Mesendoderm (in vitro differentiated cells): ENCODE measurements at regions not wholly inside any gene's neighbourhood (a gene's known extent, or its start where the extent isn't known, plus 50 kb on each side); places are given as distances from the start of the nearest gene placed in this dataset.

Source experiments
- DNase-seq: peaks from one replicate; pipeline ENCODE4 v3.0.0; 2013
- H2AK5ac ChIP-seq: 2 replicates; pipeline ENCODE4 v1.6.1; 2013; ENCODE audit warnings: low read length, inconsistent platforms
- H2BK120ac ChIP-seq: 2 replicates; pipeline ENCODE4 v1.6.1; 2013; ENCODE audit warnings: low read depth, mild to moderate bottlenecking, low read length, moderate library complexity, mixed read lengths
- H2BK15ac ChIP-seq: replicated peaks from 2 replicates; pipeline ENCODE4 v1.6.1; 2013; ENCODE audit warnings: low read depth, mild to moderate bottlenecking, moderate library complexity
- H2BK5ac ChIP-seq: 2 replicates; pipeline ENCODE4 v1.6.1; 2013; ENCODE audit warnings: low read length, inconsistent platforms
- H3K18ac ChIP-seq: 2 replicates; pipeline ENCODE4 v1.6.1; 2013; ENCODE audit warnings: mild to moderate bottlenecking, low read length, mixed read lengths
- H3K23ac ChIP-seq: one replicate; pipeline ENCODE4 v1.6.1; 2013; ENCODE audit warnings: low read length
- H3K27ac ChIP-seq: 2 replicates; pipeline ENCODE4 v1.5.1; 2013; ENCODE audit warnings: low read depth, mild to moderate bottlenecking, inconsistent platforms, low read length, moderate library complexity
- H3K27me3 ChIP-seq: 2 replicates; pipeline ENCODE4 v1.6.1; 2013; ENCODE audit warnings: low read length, control low read depth, mild to moderate bottlenecking, inconsistent platforms; ENCODE audit not compliant: insufficient read depth, poor library complexity
- H3K36me3 ChIP-seq: 2 replicates; pipeline ENCODE4 v1.6.1; 2013; ENCODE audit warnings: low read length, inconsistent platforms; ENCODE audit not compliant: control insufficient read depth, insufficient read depth
- H3K4ac ChIP-seq: one replicate; pipeline ENCODE4 v1.6.1; 2013; ENCODE audit warnings: low read depth, mild to moderate bottlenecking, low read length, moderate library complexity
- H3K4me1 ChIP-seq: 2 replicates; pipeline ENCODE4 v1.6.1; 2013; ENCODE audit warnings: low read depth, low read length, inconsistent platforms; ENCODE audit not compliant: control insufficient read depth
- H3K4me2 ChIP-seq: 2 replicates; pipeline ENCODE4 v1.6.1; 2013; ENCODE audit warnings: low read length
- H3K4me3 ChIP-seq: 2 replicates; pipeline ENCODE4 v1.5.1; 2013; ENCODE audit warnings: mild to moderate bottlenecking, low read length
- H3K56ac ChIP-seq: one replicate; pipeline ENCODE4 v1.6.1; 2013; ENCODE audit warnings: low read length
- H3K79me1 ChIP-seq: 2 replicates; pipeline ENCODE4 v1.6.1; 2013; ENCODE audit warnings: low read length, inconsistent platforms
- H3K79me2 ChIP-seq: 2 replicates; pipeline ENCODE4 v1.6.1; 2013; ENCODE audit warnings: mild to moderate bottlenecking, low read length; ENCODE audit not compliant: control insufficient read depth, insufficient read depth
- H3K9ac ChIP-seq: 2 replicates; pipeline ENCODE4 v1.6.1; 2013; ENCODE audit warnings: low read length, inconsistent platforms
- H4K5ac ChIP-seq: one replicate; pipeline ENCODE4 v1.6.1; 2013; ENCODE audit warnings: low read length
- H4K8ac ChIP-seq: one replicate; pipeline ENCODE4 v1.6.1; 2013; ENCODE audit warnings: low read depth, mild to moderate bottlenecking, control low read depth, low read length, moderate library complexity
- WGBS: extraction: QIAGEN DNeasy Blood & Tissue Kit; methylation state at CpG from one replicate; pipeline ENCODE4 v1.1.7; 2013; ENCODE audit warnings: low lambda C conversion rate, missing lambda C conversion rate; ENCODE audit not compliant: insufficient coverage; ENCODE audit errors: extremely low coverage; 5-methylcytosine and 5-hydroxymethylcytosine counted together

DNA sequence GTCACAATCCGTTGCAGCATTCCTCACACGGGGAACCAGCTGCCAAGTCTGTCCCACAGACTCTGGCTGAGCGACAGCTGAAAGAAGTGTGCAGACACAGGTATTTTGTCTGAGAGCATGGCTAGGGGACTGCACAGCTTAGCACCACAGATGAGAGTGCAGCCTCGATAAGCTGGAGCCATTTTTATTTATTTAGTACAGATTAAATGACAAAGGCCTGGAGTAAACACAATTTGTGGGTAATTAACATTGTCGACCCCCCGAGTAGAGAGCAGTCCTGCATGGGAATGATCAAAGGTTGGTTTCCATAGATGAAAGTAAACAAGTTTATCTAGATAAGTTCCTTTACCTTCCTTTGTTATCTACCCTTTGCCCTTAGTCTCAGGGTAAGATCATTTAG is 836.2 kb downstream of the DACH1 start:
- no peaks in the 10 kb centered on the region for H3K4me1 ChIP-seq
- no peak overlapping the region for H4K5ac ChIP-seq
- DNase-seq = peak; percentile 48
- no peak overlapping the region for H3K56ac ChIP-seq
- no peak overlapping the region for H3K23ac ChIP-seq
- no peaks in the 10 kb centered on the region for H3K27me3 ChIP-seq
- no peak overlapping the region for H2BK5ac ChIP-seq
- no peak overlapping the region for H2BK15ac ChIP-seq
- no peak overlapping the region for H2AK5ac ChIP-seq
- H3K79me2 ChIP-seq = no peaks in the 10 kb centered on the region
- no peaks in the 10 kb centered on the region for H3K36me3 ChIP-seq
- H3K4me3 ChIP-seq = no peak overlapping the region
- H3K79me1 ChIP-seq = no peaks in the 10 kb centered on the region
- H4K8ac ChIP-seq = no peak overlapping the region
- no peak overlapping the region for H3K4me2 ChIP-seq
- no peak overlapping the region for H2BK120ac ChIP-seq
- no CpG with 5 or more reads among the region's 6 CpGs for WGBS
- H3K18ac ChIP-seq = no peak overlapping the region
- H3K27ac ChIP-seq = no peak overlapping the region
- no peak overlapping the region for H3K4ac ChIP-seq
- no peak overlapping the region for H3K9ac ChIP-seq

DNA sequence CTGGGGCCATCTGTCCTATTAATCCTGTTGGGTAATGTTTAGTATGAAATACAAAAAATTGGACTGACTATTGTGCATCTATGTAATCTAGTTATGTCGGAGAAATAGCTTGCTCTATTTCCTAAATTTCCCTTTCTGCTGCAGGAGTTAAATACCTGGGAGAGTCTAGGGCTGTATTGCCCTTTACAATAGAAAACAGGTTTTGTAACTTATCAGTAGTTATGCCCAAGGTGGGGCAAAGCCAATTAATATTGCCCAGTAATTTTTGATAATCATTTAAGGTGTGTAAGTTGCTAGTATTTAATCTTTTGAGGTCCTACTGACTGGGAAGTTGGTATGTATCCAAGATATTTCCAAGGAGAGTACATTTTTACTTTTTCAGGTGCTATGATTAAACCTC is 838.1 kb downstream of the DACH1 start:
- Histone ChIP-seq H3K27ac (no peak overlapping the region), H4K8ac (no peak overlapping the region), H3K9ac (no peak overlapping the region), H4K5ac (no peak overlapping the region), H3K79me2 (no peaks in the 10 kb centered on the region), H3K27me3 (no peaks in the 10 kb centered on the region), H2BK120ac (no peak overlapping the region), H3K4ac (no peak overlapping the region), H3K4me2 (no peak overlapping the region), H2AK5ac (no peak overlapping the region), H2BK15ac (no peak overlapping the region), H3K23ac (no peak overlapping the region), H3K18ac (no peak overlapping the region), H3K56ac (no peak overlapping the region), H3K4me3 (no peak overlapping the region), H2BK5ac (no peak overlapping the region), H3K79me1 (no peaks in the 10 kb centered on the region), H3K4me1 (no peaks in the 10 kb centered on the region), H3K36me3 (no peaks in the 10 kb centered on the region)
- DNase-seq = no peak
- WGBS = no CpG with 5 or more reads among the region's 1 CpG

DNA sequence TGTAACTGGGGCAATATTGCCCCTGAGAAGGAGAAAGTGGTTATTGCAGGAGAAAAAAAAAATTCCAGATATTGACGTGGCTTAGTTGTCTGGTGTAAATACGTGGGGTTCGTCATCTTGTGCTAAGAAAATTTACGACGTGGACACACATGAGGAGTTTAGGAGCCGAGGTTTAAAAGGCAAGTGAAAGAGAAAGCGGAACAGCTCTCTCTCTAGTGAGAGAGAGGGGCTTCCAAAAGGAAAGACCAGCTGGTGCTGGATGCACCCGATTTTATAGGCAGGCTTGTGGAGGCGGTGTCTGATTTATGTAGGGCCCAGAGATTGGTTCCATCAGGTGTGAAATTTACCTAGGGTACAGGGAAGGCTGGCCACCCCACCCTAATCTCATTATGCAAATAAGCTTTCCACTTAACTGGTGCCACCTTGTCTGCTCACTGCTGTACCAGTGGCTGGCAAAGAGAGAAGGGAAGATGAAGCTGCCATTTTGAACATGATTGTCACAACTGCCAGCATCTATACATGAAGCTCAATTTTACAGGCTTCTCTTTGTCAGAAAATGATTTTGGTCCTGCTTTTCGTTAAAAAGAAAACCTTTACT is 845.1 kb downstream of the DACH1 start:
- no peaks in the 10 kb centered on the region for H3K79me1 ChIP-seq
- no peak overlapping the region for H3K9ac ChIP-seq
- no peak overlapping the region for H4K5ac ChIP-seq
- no peaks in the 10 kb centered on the region for H3K27me3 ChIP-seq
- H3K18ac ChIP-seq = no peak overlapping the region
- H3K4ac ChIP-seq = no peak overlapping the region
- no peak overlapping the region for H3K27ac ChIP-seq
- WGBS = no CpG with 5 or more reads among the region's 10 CpGs
- no peak overlapping the region for H4K8ac ChIP-seq
- no peak overlapping the region for H3K4me2 ChIP-seq
- no peak overlapping the region for H2BK120ac ChIP-seq
- no peaks in the 10 kb centered on the region for H3K36me3 ChIP-seq
- H3K4me3 ChIP-seq = no peak overlapping the region
- no peak overlapping the region for H2AK5ac ChIP-seq
- no peak overlapping the region for H3K23ac ChIP-seq
- H2BK15ac ChIP-seq = no peak overlapping the region
- H2BK5ac ChIP-seq = no peak overlapping the region
- H3K79me2 ChIP-seq = no peaks in the 10 kb centered on the region
- no peak overlapping the region for H3K56ac ChIP-seq
- DNase-seq = no peak
- no peaks in the 10 kb centered on the region for H3K4me1 ChIP-seq

GRCh38 chr13:71018995-71019394 is 848.0 kb downstream of the DACH1 start:
- Histone ChIP-seq H2BK15ac (no peak overlapping the region), H3K36me3 (no peaks in the 10 kb centered on the region), H2AK5ac (no peak overlapping the region), H4K5ac (no peak overlapping the region), H3K18ac (no peak overlapping the region), H4K8ac (no peak overlapping the region), H3K79me2 (no peaks in the 10 kb centered on the region), H3K9ac (no peak overlapping the region), H3K4me3 (no peak overlapping the region), H3K79me1 (no peaks in the 10 kb centered on the region), H2BK5ac (no peak overlapping the region), H3K27me3 (no peaks in the 10 kb centered on the region), H3K56ac (no peak overlapping the region), H3K27ac (no peak overlapping the region), H3K4me1 (peaks cover 3% of the 10 kb centered on the region), H3K4ac (no peak overlapping the region), H3K4me2 (no peak overlapping the region), H3K23ac (no peak overlapping the region), H2BK120ac (no peak overlapping the region)
- no CpG with 5 or more reads among the region's 1 CpG for WGBS
- DNase-seq = no peak

GRCh38 chr13:71018544-71018943 is 848.5 kb downstream of the DACH1 start:
- no peak overlapping the region for H3K18ac ChIP-seq
- H3K4ac ChIP-seq = no peak overlapping the region
- no peak overlapping the region for H4K5ac ChIP-seq

DNA sequence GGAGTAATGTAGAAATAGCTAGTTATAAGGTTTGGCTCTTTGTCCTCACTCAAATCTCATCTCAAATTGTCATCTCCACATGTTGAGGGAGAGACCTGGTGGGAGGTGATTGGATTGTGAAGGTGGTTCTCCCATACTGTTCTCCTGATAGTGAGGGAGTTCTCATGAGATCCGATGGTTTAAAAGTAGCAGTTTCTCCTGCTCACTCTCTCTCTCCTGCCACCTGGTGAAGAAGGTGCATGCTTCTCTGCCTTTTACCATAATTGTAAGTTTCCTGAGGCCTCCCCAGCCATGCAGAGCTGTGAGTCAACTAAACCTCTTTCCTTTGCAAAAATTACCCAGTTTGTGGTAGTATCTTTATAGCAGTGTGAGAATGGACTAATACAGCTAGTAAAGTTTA is 849.4 kb downstream of the DACH1 start:
- H3K36me3 ChIP-seq = no peaks in the 10 kb centered on the region
- no peak overlapping the region for H3K56ac ChIP-seq
- H3K23ac ChIP-seq = no peak overlapping the region
- H2BK5ac ChIP-seq = no peak overlapping the region
- no peak overlapping the region for H2BK15ac ChIP-seq
- WGBS = no CpG with 5 or more reads among the region's 1 CpG
- H4K5ac ChIP-seq = no peak overlapping the region
- no peak overlapping the region for H3K18ac ChIP-seq
- no peak overlapping the region for H2BK120ac ChIP-seq
- no peak overlapping the region for H3K27ac ChIP-seq
- no peaks in the 10 kb centered on the region for H3K27me3 ChIP-seq
- peaks cover 3% of the 10 kb centered on the region for H3K4me1 ChIP-seq
- H3K4me3 ChIP-seq = no peak overlapping the region
- no peak overlapping the region for H4K8ac ChIP-seq
- H3K79me1 ChIP-seq = no peaks in the 10 kb centered on the region
- H3K4me2 ChIP-seq = no peak overlapping the region
- no peaks in the 10 kb centered on the region for H3K79me2 ChIP-seq
- DNase-seq = peak; percentile 82
- no peak overlapping the region for H3K4ac ChIP-seq
- H3K9ac ChIP-seq = no peak overlapping the region
- H2AK5ac ChIP-seq = no peak overlapping the region

More at GRCh38 chr13:71018544-71018943, 848.5 kb downstream of the DACH1 start:
- Histone ChIP-seq H2BK15ac (no peak overlapping the region), H3K27me3 (no peaks in the 10 kb centered on the region), H3K27ac (no peak overlapping the region), H3K23ac (no peak overlapping the region), H2BK120ac (no peak overlapping the region), H3K4me2 (no peak overlapping the region), H3K36me3 (no peaks in the 10 kb centered on the region), H3K9ac (no peak overlapping the region), H2AK5ac (no peak overlapping the region), H4K8ac (no peak overlapping the region), H3K79me1 (no peaks in the 10 kb centered on the region), H3K4me3 (no peak overlapping the region), H3K4me1 (peaks cover 3% of the 10 kb centered on the region), H2BK5ac (no peak overlapping the region), H3K56ac (no peak overlapping the region), H3K79me2 (no peaks in the 10 kb centered on the region)
- no peak for DNase-seq
